OCI-LY1 (cell line): ENCODE measurements at regions not wholly inside any gene's neighbourhood (a gene's known extent, or its start where the extent isn't known, plus 50 kb on each side); places are given as distances from the start of the nearest gene placed in this dataset.
A peak's percentile ranks its signal among the peaks of the same experiment; 100 is the strongest.
"Not testable (repeated sequence)": the region's sequence is repeated elsewhere in the genome, so short reads cannot be mapped to it uniquely, and the experiment has no call there.

Source experiments
- H2AFZ ChIP-seq: fragments of 200-600 bp; sonication (generic), shearing (Covaris generic); 2 replicates; pipeline ENCODE4 v1.6.0; 2014; ENCODE audit warnings: antibody characterized with exemption, mild to moderate bottlenecking, low read length
- H3F3A ChIP-seq: fragments of 200-600 bp; sonication (generic), shearing (Covaris generic); 2 replicates; pipeline ENCODE4 v1.6.0; 2014; ENCODE audit warnings: mild to moderate bottlenecking, antibody characterized with exemption, low read length, moderate library complexity; ENCODE audit not compliant: insufficient read depth
- H3K27ac ChIP-seq: fragments of 200-600 bp; sonication (generic); 2 replicates; pipeline ENCODE4 v1.5.1; 2014; ENCODE audit warnings: low read length, mixed run types, mild to moderate bottlenecking, low read depth; ENCODE audit not compliant: poor library complexity, severe bottlenecking
- H3K27me3 ChIP-seq: fragments of 200-600 bp; sonication (generic); 2 replicates; pipeline ENCODE4 v1.6.0; 2014; ENCODE audit warnings: antibody characterized with exemption, mild to moderate bottlenecking, low read length, moderate library complexity; ENCODE audit not compliant: insufficient read depth
- H3K36me3 ChIP-seq: fragments of 200-600 bp; sonication (generic); 2 replicates; pipeline ENCODE4 v1.6.1; 2014; ENCODE audit warnings: mild to moderate bottlenecking, antibody characterized with exemption, low read length, moderate library complexity, mixed read lengths; ENCODE audit not compliant: insufficient read depth
- H3K4me1 ChIP-seq: fragments of 200-600 bp; sonication (generic); 2 replicates; pipeline ENCODE4 v1.5.1; 2014; ENCODE audit warnings: mild to moderate bottlenecking, low read length, moderate library complexity; ENCODE audit not compliant: insufficient read depth, severe bottlenecking
- H3K4me2 ChIP-seq: fragments of 200-600 bp; sonication (generic), shearing (Covaris generic); 2 replicates; pipeline ENCODE4 v1.6.1; 2014; ENCODE audit warnings: low read length
- H3K4me3 ChIP-seq: fragments of 200-600 bp; sonication (generic); 2 replicates; pipeline ENCODE4 v1.5.1; 2014; ENCODE audit warnings: low read length, low read depth, mild to moderate bottlenecking, mixed read lengths; ENCODE audit not compliant: poor library complexity, severe bottlenecking
- H3K79me2 ChIP-seq: fragments of 200-600 bp; shearing (Covaris generic); 2 replicates; pipeline ENCODE4 v1.6.1; 2016; ENCODE audit warnings: mixed run types, low read length, mixed read lengths; ENCODE audit not compliant: insufficient read depth
- H3K9ac ChIP-seq: fragments of 200-600 bp; sonication (generic), shearing (Covaris generic); 2 replicates; pipeline ENCODE4 v1.6.1; 2014; ENCODE audit warnings: mild to moderate bottlenecking, low read length, mixed read lengths
- H3K9me2 ChIP-seq: fragments of 200-600 bp; sonication (generic), shearing (Covaris generic); 2 replicates; pipeline ENCODE4 v1.6.1; 2014; ENCODE audit warnings: low read depth, mild to moderate bottlenecking, low read length, mixed read lengths
- H3K9me3 ChIP-seq: fragments of 200-600 bp; shearing (Covaris generic); 2 replicates; pipeline ENCODE4 v1.6.1; 2014; ENCODE audit warnings: low read length, mixed read lengths
- H4K20me1 ChIP-seq: fragments of 200-600 bp; sonication (generic), shearing (Covaris generic); 2 replicates; pipeline ENCODE4 v1.6.0; 2016; ENCODE audit warnings: mild to moderate bottlenecking, low read length; ENCODE audit not compliant: insufficient read depth
- CTCF ChIP-seq: fragments of 200-600 bp; sonication (generic), shearing (Covaris generic); IDR thresholded peaks from 2 replicates; pipeline ENCODE4 v1.5.1; 2017; ENCODE audit warnings: mild to moderate bottlenecking, antibody characterized with exemption, low read length, moderate library complexity, mixed read lengths
- EZH2 ChIP-seq: fragments of 200-600 bp; sonication (generic), shearing (Covaris generic); IDR thresholded peaks from 2 replicates; pipeline ENCODE4 v1.8.0; 2017; ENCODE audit warnings: borderline replicate concordance, mixed run types, mild to moderate bottlenecking, antibody characterized with exemption, low read length, moderate library complexity, mixed read lengths

- Histone ChIP-seq H3K27me3 (no peaks in the 10 kb centered on the region), H2AFZ (no peak overlapping the region), H3K4me3 (no peak overlapping the region), H3K9ac (no peak overlapping the region), H3F3A (no peaks in the 10 kb centered on the region), H3K9me2 (no peaks in the 10 kb centered on the region), H3K4me2 (no peak overlapping the region), H3K36me3 (no peaks in the 10 kb centered on the region), H3K79me2 (no peaks in the 10 kb centered on the region), H3K27ac (peak overlapping the region; percentile 34), H3K9me3 (no peaks in the 10 kb centered on the region), H4K20me1 (no peaks in the 10 kb centered on the region), H3K4me1 (peaks cover 16% of the 10 kb centered on the region)
- TF ChIP-seq EZH2 (no peak), CTCF (no peak)
These were observed 98.2 kb upstream of the CHD2 start for GRCh38 chr15:92801774-92802464.

GRCh38 chr15:92803536-92803851 is 96.6 kb upstream of the CHD2 start:
- no peak overlapping the region for H3K4me2 ChIP-seq
- H3K9me3 ChIP-seq: no peaks in the 10 kb centered on the region
- H3K4me3 ChIP-seq: no peak overlapping the region
- no peaks in the 10 kb centered on the region for H3K79me2 ChIP-seq
- TF ChIP-seq CTCF: no peak
- TF ChIP-seq EZH2: no peak
- H3F3A ChIP-seq: no peaks in the 10 kb centered on the region
- H3K9ac ChIP-seq: no peak overlapping the region
- H3K27ac ChIP-seq: peak overlapping the region; percentile 34
- H2AFZ ChIP-seq: no peak overlapping the region
- H3K36me3 ChIP-seq: no peaks in the 10 kb centered on the region
- H3K27me3 ChIP-seq: no peaks in the 10 kb centered on the region
- H3K4me1 ChIP-seq: peaks cover 23% of the 10 kb centered on the region
- no peaks in the 10 kb centered on the region for H4K20me1 ChIP-seq
- H3K9me2 ChIP-seq: no peaks in the 10 kb centered on the region

DNA sequence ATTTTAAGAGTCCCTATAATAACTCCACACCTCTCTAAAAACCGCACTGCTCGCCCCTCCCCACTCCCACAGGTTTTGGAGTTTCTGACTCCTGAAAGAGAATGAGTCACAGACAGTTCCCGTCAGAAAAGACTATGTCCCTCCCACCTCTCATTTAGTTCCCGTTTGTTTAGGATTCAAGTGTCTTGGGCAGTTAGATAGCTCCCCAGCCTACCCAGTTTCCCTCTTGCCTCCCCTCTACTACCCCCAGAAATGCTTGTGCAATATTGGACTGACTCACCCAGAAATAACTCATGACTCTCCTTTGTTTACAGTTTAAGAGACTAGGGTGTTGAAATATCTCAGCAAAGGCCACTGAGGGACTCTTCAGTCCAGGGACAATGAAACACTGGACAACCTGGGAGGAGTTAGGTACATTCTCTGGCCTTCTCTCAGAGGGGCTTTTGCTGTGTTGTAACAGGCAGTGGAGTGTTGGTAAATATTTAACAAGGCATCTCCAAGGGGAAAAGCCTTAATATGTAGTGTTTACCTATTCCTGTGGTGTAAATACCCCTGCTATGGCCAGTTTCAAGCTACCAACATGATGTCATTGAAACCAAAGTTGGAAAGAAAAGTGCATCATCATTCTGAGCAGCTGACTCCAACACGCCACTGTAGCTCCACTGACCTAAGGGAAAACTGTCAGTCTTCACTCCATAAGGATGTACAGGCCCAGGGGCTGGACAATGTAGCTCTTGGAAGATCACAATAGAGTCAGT is 96.1 kb upstream of the CHD2 start:
- Histone ChIP-seq H3K9me3 (no peaks in the 10 kb centered on the region), H3K9ac (no peak overlapping the region), H3K9me2 (no peaks in the 10 kb centered on the region), H3K79me2 (no peaks in the 10 kb centered on the region), H3K27me3 (no peaks in the 10 kb centered on the region), H4K20me1 (no peaks in the 10 kb centered on the region), H3K36me3 (no peaks in the 10 kb centered on the region), H3F3A (no peaks in the 10 kb centered on the region), H3K4me1 (peaks cover 26% of the 10 kb centered on the region), H3K4me3 (no peak overlapping the region), H3K4me2 (no peak overlapping the region), H3K27ac (peak overlapping the region; percentile 34), H2AFZ (no peak overlapping the region)
- no peak for TF ChIP-seq CTCF
- no peak for TF ChIP-seq EZH2

DNA sequence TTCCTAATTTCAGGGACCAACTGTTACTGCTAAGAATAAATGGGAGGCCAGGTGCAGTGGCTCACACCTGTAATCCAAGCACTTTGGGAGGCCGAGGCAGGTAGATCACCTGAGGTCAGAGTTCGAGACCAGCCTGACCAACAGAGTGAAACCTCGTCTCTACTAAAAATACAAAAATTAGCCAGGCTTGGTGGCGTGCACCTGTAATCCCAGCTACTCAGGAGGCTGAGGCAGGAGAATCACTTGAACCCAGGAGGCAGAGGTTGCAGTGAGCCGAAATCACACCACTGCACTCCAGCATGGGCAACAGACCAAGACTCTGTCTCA is 95.6 kb upstream of the CHD2 start:
- Histone ChIP-seq H3K4me1 (peaks cover 27% of the 10 kb centered on the region), H3K27ac (peak overlapping the region; percentile 34)
- H3K79me2 ChIP-seq, H3K27me3 ChIP-seq, H3K36me3 ChIP-seq, H3K9ac ChIP-seq, H3F3A ChIP-seq, H3K9me2 ChIP-seq, H4K20me1 ChIP-seq, H2AFZ ChIP-seq, H3K4me3 ChIP-seq, H3K4me2 ChIP-seq, H3K9me3 ChIP-seq: not testable (repeated sequence)
